ENCODE measurements at regions not wholly inside any gene's neighbourhood (a gene's known extent, or its start where the extent isn't known, plus 50 kb on each side); places are given as distances from the start of the nearest gene placed in this dataset.

DNA sequence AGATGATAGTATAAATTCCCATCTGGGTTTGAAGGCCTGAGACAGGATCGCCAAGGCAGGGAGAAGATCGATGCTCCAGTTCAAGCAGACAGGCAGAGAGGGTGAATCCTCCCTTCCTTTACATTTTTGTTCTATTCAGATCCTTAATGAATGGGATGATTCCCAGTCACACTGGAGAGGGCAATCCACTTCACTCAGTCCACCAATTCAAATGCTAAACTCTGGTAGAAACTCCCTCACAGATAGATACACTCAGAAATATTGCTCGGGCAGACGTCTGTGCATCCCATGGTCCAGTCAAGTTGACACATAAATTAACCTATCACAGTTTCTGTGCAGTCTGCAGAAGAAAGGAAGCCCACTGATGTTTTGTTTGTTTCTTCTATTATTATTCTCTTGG, 193.1 kb upstream of the ZNF462 start:
- Histone ChIP-seq H3F3A (ENCODE audit: low read depth) (no peaks in the 10 kb centered on the region), H3K9me2 (replicated peaks; ENCODE audit: low read depth, low read length) (no peaks in the 10 kb centered on the region), H3K4me3 (ENCODE audit: low read length, poor library complexity, severe bottlenecking) (no peak overlapping the region), H4K20me1 (ENCODE audit: insufficient read depth, low read length, poor library complexity, severe bottlenecking) (no peaks in the 10 kb centered on the region), H3K9ac (ENCODE audit: low read depth, low read length, poor library complexity, severe bottlenecking) (no peak overlapping the region), H3K9me3 (ENCODE audit: insufficient read depth, low read depth, low read length) (no peaks in the 10 kb centered on the region), H3K79me2 (ENCODE audit: insufficient read depth, low read length) (no peaks in the 10 kb centered on the region), H2AFZ (ENCODE audit: low read length) (no peak overlapping the region), H3K4me2 (ENCODE audit: low read depth, low read length, poor library complexity, severe bottlenecking) (no peak overlapping the region), H3K4me1 (ENCODE audit: insufficient read depth, low read length, poor library complexity, severe bottlenecking) (no peaks in the 10 kb centered on the region), H3K36me3 (ENCODE audit: insufficient read depth, low read length) (no peaks in the 10 kb centered on the region), H3K27me3 (ENCODE audit: insufficient read depth, low read length, poor library complexity, severe bottlenecking) (no peaks in the 10 kb centered on the region)
- no peak for TF ChIP-seq EZH2phosphoT487 (IDR thresholded peaks at IDR 0.05; ENCODE audit: borderline replicate concordance)
- TF ChIP-seq, protein P1, sequence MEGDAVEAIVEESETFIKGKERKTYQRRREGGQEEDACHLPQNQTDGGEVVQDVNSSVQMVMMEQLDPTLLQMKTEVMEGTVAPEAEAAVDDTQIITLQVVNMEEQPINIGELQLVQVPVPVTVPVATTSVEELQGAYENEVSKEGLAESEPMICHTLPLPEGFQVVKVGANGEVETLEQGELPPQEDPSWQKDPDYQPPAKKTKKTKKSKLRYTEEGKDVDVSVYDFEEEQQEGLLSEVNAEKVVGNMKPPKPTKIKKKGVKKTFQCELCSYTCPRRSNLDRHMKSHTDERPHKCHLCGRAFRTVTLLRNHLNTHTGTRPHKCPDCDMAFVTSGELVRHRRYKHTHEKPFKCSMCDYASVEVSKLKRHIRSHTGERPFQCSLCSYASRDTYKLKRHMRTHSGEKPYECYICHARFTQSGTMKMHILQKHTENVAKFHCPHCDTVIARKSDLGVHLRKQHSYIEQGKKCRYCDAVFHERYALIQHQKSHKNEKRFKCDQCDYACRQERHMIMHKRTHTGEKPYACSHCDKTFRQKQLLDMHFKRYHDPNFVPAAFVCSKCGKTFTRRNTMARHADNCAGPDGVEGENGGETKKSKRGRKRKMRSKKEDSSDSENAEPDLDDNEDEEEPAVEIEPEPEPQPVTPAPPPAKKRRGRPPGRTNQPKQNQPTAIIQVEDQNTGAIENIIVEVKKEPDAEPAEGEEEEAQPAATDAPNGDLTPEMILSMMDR (conservative IDR thresholded peaks at IDR 0.05; ENCODE audit: low read length): no peak

GRCh38 chr9:106670418-106670817, 192.5 kb upstream of the ZNF462 start:
- Histone ChIP-seq H3K9me3 (ENCODE audit: insufficient read depth, low read depth, low read length) (no peaks in the 10 kb centered on the region), H4K20me1 (ENCODE audit: insufficient read depth, low read length, poor library complexity, severe bottlenecking) (no peaks in the 10 kb centered on the region), H3K4me1 (ENCODE audit: insufficient read depth, low read length, poor library complexity, severe bottlenecking) (no peaks in the 10 kb centered on the region), H3F3A (ENCODE audit: low read depth) (no peaks in the 10 kb centered on the region), H3K36me3 (ENCODE audit: insufficient read depth, low read length) (no peaks in the 10 kb centered on the region), H3K9me2 (replicated peaks; ENCODE audit: low read depth, low read length) (no peaks in the 10 kb centered on the region), H3K79me2 (ENCODE audit: insufficient read depth, low read length) (no peaks in the 10 kb centered on the region), H3K4me3 (ENCODE audit: low read length, poor library complexity, severe bottlenecking) (no peak overlapping the region), H2AFZ (ENCODE audit: low read length) (no peak overlapping the region), H3K27me3 (ENCODE audit: insufficient read depth, low read length, poor library complexity, severe bottlenecking) (no peaks in the 10 kb centered on the region), H3K4me2 (ENCODE audit: low read depth, low read length, poor library complexity, severe bottlenecking) (no peak overlapping the region), H3K9ac (ENCODE audit: low read depth, low read length, poor library complexity, severe bottlenecking) (no peak overlapping the region)
- TF ChIP-seq, protein P1 (conservative IDR thresholded peaks at IDR 0.05; ENCODE audit: low read length): no peak
- no peak for TF ChIP-seq EZH2phosphoT487 (IDR thresholded peaks at IDR 0.05; ENCODE audit: borderline replicate concordance)

DNA sequence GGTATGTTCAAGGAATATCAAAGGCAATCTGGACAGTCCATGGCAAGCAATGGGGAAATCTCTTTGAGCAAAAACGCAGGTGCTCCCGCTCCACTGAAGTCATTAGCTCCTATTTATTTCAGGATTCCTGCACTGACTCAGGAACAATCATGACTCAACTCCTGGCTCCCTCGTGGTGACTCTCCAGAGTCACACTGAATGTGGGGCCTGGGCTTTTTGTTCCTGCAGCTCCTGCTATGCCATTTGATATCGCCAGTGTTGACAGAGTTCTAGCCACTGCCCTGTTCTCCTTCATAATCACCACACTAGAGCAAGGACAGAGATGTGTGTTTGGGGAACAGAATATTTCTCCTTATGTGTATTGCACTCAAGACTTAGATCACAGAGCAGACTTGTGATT, 187.2 kb upstream of the ZNF462 start:
- TF ChIP-seq EZH2phosphoT487 (IDR thresholded peaks at IDR 0.05; ENCODE audit: borderline replicate concordance): no peak
- TF ChIP-seq, protein P1 (conservative IDR thresholded peaks at IDR 0.05; ENCODE audit: low read length): no peak
- no peaks in the 10 kb centered on the region for H3F3A ChIP-seq (ENCODE audit: low read depth)
- H3K36me3 ChIP-seq (ENCODE audit: insufficient read depth, low read length): no peaks in the 10 kb centered on the region
- H3K79me2 ChIP-seq (ENCODE audit: insufficient read depth, low read length): no peaks in the 10 kb centered on the region
- no peaks in the 10 kb centered on the region for H3K4me1 ChIP-seq (ENCODE audit: insufficient read depth, low read length, poor library complexity, severe bottlenecking)
- no peak overlapping the region for H3K4me2 ChIP-seq (ENCODE audit: low read depth, low read length, poor library complexity, severe bottlenecking)
- H3K9me2 ChIP-seq (replicated peaks; ENCODE audit: low read depth, low read length): no peaks in the 10 kb centered on the region
- no peak overlapping the region for H3K4me3 ChIP-seq (ENCODE audit: low read length, poor library complexity, severe bottlenecking)
- no peak overlapping the region for H3K9ac ChIP-seq (ENCODE audit: low read depth, low read length, poor library complexity, severe bottlenecking)
- no peaks in the 10 kb centered on the region for H3K9me3 ChIP-seq (ENCODE audit: insufficient read depth, low read depth, low read length)
- no peaks in the 10 kb centered on the region for H3K27me3 ChIP-seq (ENCODE audit: insufficient read depth, low read length, poor library complexity, severe bottlenecking)
- H2AFZ ChIP-seq (ENCODE audit: low read length): no peak overlapping the region
- H4K20me1 ChIP-seq (ENCODE audit: insufficient read depth, low read length, poor library complexity, severe bottlenecking): no peaks in the 10 kb centered on the region

Measured in Loucy (cell line).